Activated naive CD4-positive, alpha-beta T cell treated with anti-CD3 and anti-CD28 coated beads, Interleukin-2, amount 50 U/mL, for 72 hours (primary cell): ENCODE measurements at regions not wholly inside any gene's neighbourhood (a gene's known extent, or its start where the extent isn't known, plus 50 kb on each side); places are given as distances from the start of the nearest gene placed in this dataset.
A peak's percentile ranks its signal among the peaks of the same experiment; 100 is the strongest.

ENCODE experiments used
- ATAC-seq, 2 donors: fragments of 150-1000 bp; cut with Tn5 transposase; 2 replicates each; pipeline ENCODE4 v1.10.0; 2021; ENCODE audit warnings: mild to moderate bottlenecking in 2 of 2, moderate library complexity in 2 of 2
- DNase-seq, 2 donors: peaks; one replicate each; pipeline ENCODE4 v3.0.0; 2021 to 2022; ENCODE audit warnings: low spot score in 2 of 2
- H3K27ac Mint-ChIP-seq, 2 donors: one replicate each; pipeline ENCODE4 v1.8.0; 2022; ENCODE audit warnings: mild to moderate bottlenecking in 2 of 2, mixed read lengths in 2 of 2
- H3K36me3 Mint-ChIP-seq, 2 donors: one replicate each; pipeline ENCODE4 v1.8.0; 2022; ENCODE audit warnings: mixed read lengths in 2 of 2
- H3K9me3 Mint-ChIP-seq, 2 donors: one replicate each; pipeline ENCODE4 v1.8.0; 2022; ENCODE audit warnings: mixed read lengths in 2 of 2

GRCh38 chr15:93664213-93664956 is 567.0 kb upstream of the MCTP2 start:
- Mint-ChIP-seq H3K36me3 (no peaks in the 10 kb centered on the region), H3K27ac (no peak overlapping the region), H3K9me3 (no peaks in the 10 kb centered on the region)
- DNase-seq (no peak), ATAC-seq (no peak)

DNA sequence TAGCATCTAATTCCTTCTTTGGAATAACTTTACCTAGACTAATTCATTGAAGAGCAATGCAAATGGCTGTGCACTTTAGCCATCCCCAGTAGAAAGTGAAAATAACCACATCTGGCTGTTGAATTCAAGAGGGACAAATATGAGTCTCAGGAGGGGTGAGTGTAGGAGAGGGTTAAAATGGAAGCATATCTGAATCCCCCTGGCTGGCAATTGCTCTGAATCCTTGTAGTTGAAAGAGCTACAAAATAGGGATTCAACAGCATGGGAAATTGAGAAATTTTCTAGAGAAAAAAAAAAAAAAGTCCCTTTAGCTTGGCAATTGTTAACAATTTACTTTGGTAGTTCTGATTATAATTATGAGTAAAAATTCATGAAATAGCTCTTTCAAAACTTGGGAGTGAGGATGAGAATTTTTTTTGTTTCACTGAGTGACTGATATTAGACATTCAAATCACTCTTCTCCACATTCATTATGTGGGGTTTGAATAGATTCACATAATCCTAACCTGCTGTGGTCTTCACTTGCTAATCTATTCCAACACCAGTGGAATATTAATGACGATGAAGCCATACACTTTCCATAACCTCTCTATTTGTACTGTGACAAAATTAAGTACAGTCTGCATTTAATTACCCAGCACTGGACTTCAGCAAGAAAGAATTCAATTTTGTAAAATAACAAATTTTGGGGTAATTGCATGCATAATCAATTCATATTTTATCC is 569.0 kb upstream of the MCTP2 start:
- no peak for DNase-seq
- Mint-ChIP-seq H3K9me3 (no peaks in the 10 kb centered on the region), H3K36me3 (no peaks in the 10 kb centered on the region), H3K27ac (no peak overlapping the region)
- no peak for ATAC-seq

DNA sequence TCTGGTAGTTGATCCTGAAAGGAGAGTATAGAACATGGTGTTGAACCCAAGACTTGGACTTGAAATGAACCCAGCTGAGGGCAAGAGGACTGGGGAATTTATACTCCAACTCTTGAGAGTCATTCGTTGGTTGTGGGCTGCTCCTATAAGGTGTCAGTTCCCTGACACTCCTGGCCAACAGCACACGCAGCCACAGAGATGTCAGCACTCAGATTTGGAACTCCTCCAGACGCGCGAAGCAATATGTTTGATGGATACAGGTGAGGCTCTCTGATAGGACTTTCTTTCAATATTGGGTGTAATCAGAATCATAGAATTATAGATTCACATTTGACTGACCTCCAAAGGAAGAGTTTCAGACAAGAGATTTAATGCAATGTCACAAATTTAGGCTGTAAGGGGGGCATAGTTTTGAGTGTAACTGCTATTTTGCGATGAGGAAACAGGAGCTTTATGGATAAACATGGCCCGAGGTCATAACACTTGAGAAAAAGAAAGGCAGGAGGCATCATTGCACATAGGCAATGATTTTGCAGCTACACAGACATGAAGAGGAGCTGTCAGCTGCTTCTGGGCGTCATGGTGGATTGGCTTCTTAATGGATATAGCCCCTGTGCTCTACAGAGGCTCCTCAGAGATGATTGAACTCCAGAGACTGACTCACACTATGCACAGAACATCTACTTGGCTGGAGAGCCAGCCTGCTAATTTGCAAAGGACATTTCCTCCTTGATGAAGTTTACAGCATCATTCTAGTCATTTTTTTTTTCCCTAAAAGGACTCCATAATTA is 569.2 kb upstream of the RGMA start:
- Mint-ChIP-seq H3K27ac (no peak overlapping the region), H3K9me3 (no peaks in the 10 kb centered on the region), H3K36me3 (no peaks in the 10 kb centered on the region)
- DNase-seq: no peak
- no peak for ATAC-seq

DNA sequence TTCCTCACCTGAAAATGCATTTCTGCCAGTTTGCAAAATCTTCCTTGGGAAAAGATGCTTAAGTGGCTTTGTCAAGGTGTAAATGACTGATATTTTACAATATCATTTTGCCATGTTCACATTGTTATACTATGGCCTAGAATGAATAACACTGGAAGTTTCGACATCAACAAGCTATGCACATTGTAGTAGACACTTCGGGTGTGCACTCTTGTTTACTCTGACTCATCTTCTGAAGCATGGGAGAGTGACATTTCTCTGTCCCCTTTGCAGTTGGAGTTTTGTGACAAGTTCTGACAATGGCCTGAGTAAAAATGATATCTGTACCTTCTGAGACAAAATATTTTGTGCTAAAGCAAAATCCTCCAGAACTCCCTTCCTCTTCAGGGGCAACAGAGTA is 567.0 kb upstream of the RGMA start:
- Mint-ChIP-seq H3K36me3 (no peaks in the 10 kb centered on the region), H3K9me3 (no peaks in the 10 kb centered on the region), H3K27ac (no peak overlapping the region)
- ATAC-seq (peak; percentile 31 to 35), DNase-seq (no peak)

GRCh38 chr15:93649691-93650235 is 560.8 kb upstream of the RGMA start:
- H3K27ac Mint-ChIP-seq: no peak overlapping the region
- no peak for DNase-seq
- no peak for ATAC-seq
- no peaks in the 10 kb centered on the region for H3K36me3 Mint-ChIP-seq
- no peaks in the 10 kb centered on the region for H3K9me3 Mint-ChIP-seq

DNA sequence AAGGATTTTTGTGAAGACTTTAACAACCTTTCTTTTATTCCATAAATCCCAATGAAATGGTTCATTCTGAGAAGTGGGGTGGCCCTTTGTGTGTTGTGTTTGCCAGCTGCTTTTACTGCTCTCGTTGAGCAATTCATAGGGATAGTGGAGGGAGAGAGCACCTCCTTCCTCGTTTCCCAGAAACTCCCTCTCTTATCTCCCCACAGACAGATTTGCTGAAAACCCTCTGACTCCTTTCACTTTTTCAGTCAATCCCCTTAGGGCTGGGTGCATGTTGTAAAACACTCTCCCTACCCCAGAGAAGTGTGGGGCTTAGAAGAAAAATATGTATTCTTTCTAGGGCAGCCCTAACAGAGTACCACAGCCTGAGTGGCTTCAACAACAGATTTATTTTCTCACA is 557.2 kb upstream of the RGMA start:
- DNase-seq (no peak), ATAC-seq (no peak)
- H3K27ac Mint-ChIP-seq: no peak overlapping the region
- no peaks in the 10 kb centered on the region for H3K9me3 Mint-ChIP-seq
- H3K36me3 Mint-ChIP-seq: no peaks in the 10 kb centered on the region

DNA sequence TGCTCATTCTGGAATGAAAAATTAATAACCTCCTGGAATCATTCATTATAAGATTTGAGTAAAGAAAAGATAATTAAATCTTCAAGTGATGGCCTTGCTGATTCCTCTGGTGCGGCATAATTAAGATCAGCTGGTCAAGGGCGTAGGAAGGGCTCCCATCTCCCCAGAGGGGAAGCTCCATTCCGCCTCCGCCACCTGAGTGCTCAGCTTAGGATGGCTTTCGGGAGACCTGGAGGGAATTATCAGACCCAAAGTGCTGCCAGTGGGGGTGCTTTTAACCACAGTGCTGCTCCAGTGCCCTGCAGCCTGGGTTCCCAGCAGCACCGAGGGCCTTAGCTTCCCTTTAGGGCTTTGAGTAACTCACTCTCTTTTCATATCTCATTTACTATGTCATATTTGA is 556.6 kb upstream of the RGMA start:
- DNase-seq: no peak
- Mint-ChIP-seq H3K9me3 (no peaks in the 10 kb centered on the region), H3K27ac (no peak overlapping the region), H3K36me3 (no peaks in the 10 kb centered on the region)
- no peak for ATAC-seq

DNA sequence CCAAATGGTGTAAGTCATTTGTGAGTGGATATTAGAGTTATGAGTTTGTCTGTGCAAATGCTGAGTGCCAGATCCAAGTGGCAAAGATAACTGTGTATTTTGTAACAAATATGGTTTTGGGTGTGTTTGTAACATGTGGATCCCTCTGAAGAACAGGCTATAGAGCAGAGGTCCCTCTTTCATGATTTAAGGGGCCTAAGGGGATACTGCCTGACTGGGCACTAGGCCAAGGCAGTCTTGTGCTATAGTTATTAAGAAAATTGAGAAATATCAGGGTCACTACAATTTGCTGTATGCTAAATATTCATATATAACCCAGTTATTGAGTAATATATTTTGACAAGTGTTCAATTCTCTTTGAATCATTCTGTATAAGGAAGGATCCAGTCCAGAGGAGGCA is 555.6 kb upstream of the RGMA start:
- DNase-seq (no peak), ATAC-seq (no peak)
- no peak overlapping the region for H3K27ac Mint-ChIP-seq
- H3K9me3 Mint-ChIP-seq: no peaks in the 10 kb centered on the region
- H3K36me3 Mint-ChIP-seq: no peaks in the 10 kb centered on the region

DNA sequence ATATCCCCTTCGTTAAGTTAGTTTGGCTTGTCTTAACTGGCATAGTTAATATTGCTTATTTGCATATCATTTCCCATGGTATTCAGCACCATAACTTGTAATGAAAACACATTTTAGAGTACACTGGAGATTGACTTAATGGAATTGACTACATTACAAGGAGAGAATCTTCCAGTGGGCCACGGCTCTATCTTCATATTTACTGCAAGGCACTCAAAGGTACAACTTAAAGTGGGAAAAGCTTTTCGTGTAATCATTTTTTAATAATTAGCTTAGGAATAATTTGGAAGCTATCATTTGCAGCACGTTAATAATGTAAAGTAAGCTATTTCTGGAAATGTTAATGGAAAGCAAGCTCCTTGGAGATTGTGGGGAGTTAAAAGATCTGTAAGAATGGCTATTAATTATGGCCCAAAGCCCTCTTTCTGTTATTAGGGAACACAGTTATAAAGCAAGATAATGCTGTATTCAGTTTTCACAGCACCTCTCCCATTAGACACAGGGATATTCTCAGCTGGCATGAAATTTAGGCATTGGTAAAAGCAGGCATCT is 551.5 kb upstream of the RGMA start:
- H3K27ac Mint-ChIP-seq: no peak overlapping the region
- ATAC-seq: no peak
- H3K9me3 Mint-ChIP-seq: no peaks in the 10 kb centered on the region
- no peaks in the 10 kb centered on the region for H3K36me3 Mint-ChIP-seq
- no peak for DNase-seq

- Mint-ChIP-seq H3K36me3 (no peaks in the 10 kb centered on the region), H3K9me3 (peaks cover 0 to 17% of the 10 kb centered on the region in 2 donors), H3K27ac (no peak overlapping the region)
- no peak for DNase-seq
- no peak for ATAC-seq
These were observed 543.1 kb upstream of the RGMA start for GRCh38 chr15:93631958-93632618.

DNA sequence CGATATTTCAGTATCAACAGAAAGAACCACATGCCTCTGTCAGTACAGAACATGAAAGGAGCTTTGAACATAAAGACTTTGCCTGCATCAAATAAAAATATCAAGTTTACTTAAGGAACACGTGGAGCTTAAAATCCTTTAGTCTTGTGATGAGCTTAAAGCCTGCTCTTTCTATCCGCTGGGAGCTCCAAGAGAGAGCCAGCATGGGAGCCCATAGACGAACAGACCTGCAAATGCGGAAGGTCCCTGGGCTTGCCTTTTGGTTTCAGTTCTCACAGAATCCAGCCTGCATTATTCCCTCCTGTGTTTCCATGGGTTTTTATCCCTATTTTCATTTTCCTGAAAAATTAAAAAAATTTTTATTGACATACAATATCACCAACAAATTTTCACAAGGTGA is 530.6 kb upstream of the RGMA start:
- Mint-ChIP-seq H3K9me3 (no peaks in the 10 kb centered on the region), H3K27ac (no peak overlapping the region), H3K36me3 (no peaks in the 10 kb centered on the region)
- DNase-seq (no peak), ATAC-seq (no peak)

DNA sequence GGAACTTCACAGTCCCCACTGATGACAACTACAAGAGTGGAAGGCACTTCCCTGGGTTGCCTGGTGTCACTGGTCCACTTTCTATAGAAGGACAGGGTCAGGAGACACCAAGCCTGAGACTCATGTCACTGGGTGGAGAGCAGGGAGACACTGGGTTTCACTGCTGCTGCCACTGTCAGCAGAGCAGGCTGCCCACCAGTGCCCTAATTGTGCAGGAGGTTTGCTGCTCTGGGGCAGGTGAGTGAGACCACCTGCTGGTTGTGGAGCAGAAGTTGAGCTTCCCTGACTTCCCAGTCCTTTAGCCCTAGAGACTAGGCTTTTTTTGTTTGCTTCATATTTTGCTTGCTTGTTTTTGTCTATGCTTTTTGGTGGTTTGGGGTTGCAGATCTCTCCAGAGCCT is 528.4 kb upstream of the RGMA start:
- ATAC-seq (no peak), DNase-seq (no peak)
- Mint-ChIP-seq H3K9me3 (no peaks in the 10 kb centered on the region), H3K27ac (no peak overlapping the region), H3K36me3 (no peaks in the 10 kb centered on the region)

- ATAC-seq (no peak), DNase-seq (no peak)
- Mint-ChIP-seq H3K36me3 (no peaks in the 10 kb centered on the region), H3K9me3 (no peaks in the 10 kb centered on the region), H3K27ac (no peak overlapping the region)
These were observed 525.5 kb upstream of the RGMA start for GRCh38 chr15:93614386-93615104.

GRCh38 chr15:93613386-93613785 is 524.4 kb upstream of the RGMA start:
- DNase-seq: no peak
- Mint-ChIP-seq H3K36me3 (no peaks in the 10 kb centered on the region), H3K9me3 (no peaks in the 10 kb centered on the region), H3K27ac (no peak overlapping the region)
- no peak for ATAC-seq

DNA sequence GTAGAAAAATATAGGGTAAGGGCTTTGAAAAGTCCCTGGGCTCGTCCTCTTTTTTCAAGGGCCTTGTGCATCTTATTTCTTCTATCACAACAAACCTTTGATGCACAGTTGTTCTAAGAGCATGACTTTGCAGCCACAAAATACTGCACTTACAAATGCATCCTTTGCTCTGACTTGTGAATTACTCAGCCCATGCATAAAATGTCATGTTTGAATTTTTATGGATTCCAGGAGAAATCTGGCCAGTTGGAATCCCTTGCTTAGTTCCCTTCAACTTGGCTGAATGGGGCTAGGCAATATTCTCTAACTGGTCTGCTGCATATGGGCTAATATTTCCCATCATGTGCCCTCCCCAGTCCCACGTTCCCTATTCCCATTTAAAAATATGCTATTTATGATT is 523.9 kb upstream of the RGMA start:
- no peak for ATAC-seq
- H3K36me3 Mint-ChIP-seq: no peaks in the 10 kb centered on the region

GRCh38 chr15:93610944-93611343 is 521.9 kb upstream of the RGMA start:
- Mint-ChIP-seq H3K36me3 (no peaks in the 10 kb centered on the region), H3K9me3 (no peaks in the 10 kb centered on the region), H3K27ac (no peak overlapping the region)
- DNase-seq (no peak), ATAC-seq (no peak)

More for the DNA sequence above, 523.9 kb upstream of the RGMA start:
- DNase-seq: no peak
- H3K27ac Mint-ChIP-seq: no peak overlapping the region
- no peaks in the 10 kb centered on the region for H3K9me3 Mint-ChIP-seq
